KBM-7 (cell line): ENCODE measurements at regions not wholly inside any gene's neighbourhood (a gene's known extent, or its start where the extent isn't known, plus 50 kb on each side); places are given as distances from the start of the nearest gene placed in this dataset.

Source experiments
- DNase-seq: peaks from one replicate; pipeline ENCODE4 v3.0.0-alpha.2; 2015
- in situ Hi-C: fragments of 300-500 bp; cut with MboI; formaldehyde crosslinking; loops from 2 replicates; pipeline ENCODE4 v1.14.3; 2020; ENCODE audit warnings: low sequenced_read_pairs, low pct_unique_long_range_greater_than_20kb, mixed read lengths

- in situ Hi-C loops: no loop called here
- no peak for DNase-seq
Observed at GRCh38 chr2:71862921-71863320, 284.7 kb downstream of the CYP26B1 start.

- no peak for DNase-seq
- in situ Hi-C loops: no loop called here
Observed at GRCh38 chr2:71861186-71862160, 286.2 kb downstream of the CYP26B1 start.

- in situ Hi-C loops: no loop called here
Observed at GRCh38 chr2:71860381-71860926, 287.2 kb downstream of the CYP26B1 start.

GRCh38 chr2:71859211-71859847 lies 288.3 kb downstream of the CYP26B1 start:
- in situ Hi-C loops: no loop called here
- DNase-seq: no peak

More at GRCh38 chr2:71860381-71860926, 287.2 kb downstream of the CYP26B1 start:
- DNase-seq: no peak

- in situ Hi-C loops: no loop called here
- no peak for DNase-seq
Observed at GRCh38 chr2:71858071-71858470, 289.6 kb downstream of the CYP26B1 start.

- in situ Hi-C loops: no loop called here
- DNase-seq: no peak
Observed at GRCh38 chr2:71857636-71858035, 290.0 kb downstream of the CYP26B1 start.

- in situ Hi-C loops: no loop called here
- no peak for DNase-seq
Observed at GRCh38 chr2:71856773-71857525, 290.7 kb downstream of the CYP26B1 start.

GRCh38 chr2:71853858-71854257 lies 293.8 kb downstream of the CYP26B1 start:
- in situ Hi-C loops: no loop called here
- DNase-seq: no peak

- in situ Hi-C loops: no loop called here
- DNase-seq: no peak
Observed at GRCh38 chr2:71852141-71852711, 295.4 kb downstream of the CYP26B1 start.

- in situ Hi-C loops: no loop called here
Observed at GRCh38 chr2:71851094-71851750, 296.4 kb downstream of the CYP26B1 start.

GRCh38 chr2:71850306-71850801 lies 297.3 kb downstream of the CYP26B1 start:
- in situ Hi-C loops: no loop called here
- DNase-seq: no peak

More at GRCh38 chr2:71851094-71851750, 296.4 kb downstream of the CYP26B1 start:
- DNase-seq: no peak

- DNase-seq: no peak
- in situ Hi-C loops: no loop called here
Observed at GRCh38 chr2:71849607-71850305, 297.9 kb downstream of the CYP26B1 start.

GRCh38 chr2:71849111-71849510 lies 298.6 kb downstream of the CYP26B1 start:
- in situ Hi-C loops: no loop called here
- DNase-seq: no peak

- in situ Hi-C loops: no loop called here
- no peak for DNase-seq
Observed at GRCh38 chr2:71846669-71847291, 300.9 kb downstream of the CYP26B1 start.

- no peak for DNase-seq
- in situ Hi-C loops: no loop called here
Observed at GRCh38 chr2:71846072-71846471, 301.6 kb downstream of the CYP26B1 start.

- no peak for DNase-seq
- in situ Hi-C loops: no loop called here
Observed at GRCh38 chr2:71844967-71845366, 302.7 kb downstream of the CYP26B1 start.

- DNase-seq: no peak
- in situ Hi-C loops: no loop called here
Observed at GRCh38 chr2:71843391-71843850, 304.2 kb downstream of the CYP26B1 start.
